A673 (cell line): ENCODE measurements at regions not wholly inside any gene's neighbourhood (a gene's known extent, or its start where the extent isn't known, plus 50 kb on each side); places are given as distances from the start of the nearest gene placed in this dataset.

Source experiments
- CTCF ChIP-seq: fragments of 300-800, 200-600 bp; sonication (generic); conservative IDR thresholded peaks from 2 replicates; pipeline ENCODE4 v1.5.1; 2017; ENCODE audit warnings: low read depth, mild to moderate bottlenecking, antibody characterized with exemption, low read length, moderate library complexity, mixed read lengths
- EZH2 ChIP-seq: fragments of 200-600 bp; sonication (generic); IDR thresholded peaks from 2 replicates; pipeline ENCODE4 v1.6.1; 2017; ENCODE audit warnings: borderline replicate concordance, low read depth, mild to moderate bottlenecking, mixed read lengths, antibody characterized with exemption, low read length; ENCODE audit not compliant: poor library complexity, severe bottlenecking

DNA sequence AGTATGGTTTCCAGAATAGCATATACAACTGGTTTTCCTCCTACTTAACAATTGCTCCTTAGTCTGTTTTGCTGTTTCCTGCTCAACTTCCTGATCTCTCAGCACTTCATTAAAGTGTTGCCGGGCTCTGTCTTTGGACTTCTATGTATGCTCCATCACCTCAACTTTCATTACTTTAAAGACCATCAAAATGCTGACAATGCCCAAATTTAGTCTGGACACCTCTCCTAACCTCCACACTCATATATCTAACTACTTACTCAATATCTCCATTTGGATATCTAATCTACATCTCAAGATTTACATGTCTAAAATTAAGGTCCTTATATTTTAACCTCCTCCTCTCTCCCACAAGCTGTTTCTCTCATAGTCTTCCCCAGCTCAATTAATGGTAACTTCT, 54.4 kb upstream of the LGR5 start:
- TF ChIP-seq EZH2, result no peak
- no peak for TF ChIP-seq CTCF
